H9 (cell line): ENCODE measurements at regions not wholly inside any gene's neighbourhood (a gene's known extent, or its start where the extent isn't known, plus 50 kb on each side); places are given as distances from the start of the nearest gene placed in this dataset.

Experiments
- DNase-seq: peaks from one replicate; pipeline ENCODE4 v3.0.0-alpha.2; 2017
- H2AFZ ChIP-seq: one replicate; pipeline ENCODE4 v1.6.1; 2013; ENCODE audit warnings: mild to moderate bottlenecking, low read length, control low read depth, moderate library complexity
- H2AK5ac ChIP-seq: 2 replicates; pipeline ENCODE4 v1.6.1; 2013; ENCODE audit warnings: low read length, control low read depth, mixed read lengths; ENCODE audit not compliant: insufficient read length
- H2BK120ac ChIP-seq: one replicate; pipeline ENCODE4 v1.6.1; 2013; ENCODE audit warnings: low read depth, mild to moderate bottlenecking, low read length, control low read depth, inconsistent platforms; ENCODE audit not compliant: poor library complexity, severe bottlenecking
- H2BK12ac ChIP-seq: 2 replicates; pipeline ENCODE4 v1.6.1; 2013; ENCODE audit warnings: low read length, control low read depth, mixed read lengths, low read depth; ENCODE audit not compliant: insufficient read length
- H2BK15ac ChIP-seq: 2 replicates; pipeline ENCODE4 v1.6.1; 2013; ENCODE audit warnings: low read depth, low read length, control low read depth
- H2BK20ac ChIP-seq: one replicate; pipeline ENCODE4 v1.6.1; 2013; ENCODE audit warnings: low read depth, mild to moderate bottlenecking, low read length, control low read depth, inconsistent platforms; ENCODE audit not compliant: poor library complexity, severe bottlenecking
- H2BK5ac ChIP-seq: 2 replicates; pipeline ENCODE4 v1.6.1; 2013; ENCODE audit warnings: low read length, control low read depth, mixed read lengths; ENCODE audit not compliant: insufficient read length
- H3K14ac ChIP-seq: 2 replicates; pipeline ENCODE4 v1.6.1; 2013; ENCODE audit warnings: low read length, control low read depth; ENCODE audit not compliant: insufficient read depth
- H3K18ac ChIP-seq: 2 replicates; pipeline ENCODE4 v1.6.1; 2013; ENCODE audit warnings: low read depth, mild to moderate bottlenecking, mixed read lengths, low read length, control low read depth; ENCODE audit not compliant: insufficient read length
- H3K23ac ChIP-seq: 2 replicates; pipeline ENCODE4 v1.6.1; 2013; ENCODE audit warnings: low read length, control low read depth, mixed read lengths, low read depth; ENCODE audit not compliant: insufficient read length
- H3K23me2 ChIP-seq: 2 replicates; pipeline ENCODE4 v1.6.1; 2013; ENCODE audit warnings: low read depth, mild to moderate bottlenecking, mixed read lengths, low read length, control low read depth; ENCODE audit not compliant: insufficient read length, poor library complexity, severe bottlenecking
- H3K27ac ChIP-seq: 2 replicates; pipeline ENCODE4 v1.5.1; 2013; ENCODE audit warnings: low read length, control low read depth, mixed read lengths, low read depth; ENCODE audit not compliant: insufficient read length
- H3K27me3 ChIP-seq: 2 replicates; pipeline ENCODE4 v1.6.1; 2013; ENCODE audit warnings: low read length, control low read depth, inconsistent platforms; ENCODE audit not compliant: insufficient read depth
- H3K4ac ChIP-seq: 2 replicates; pipeline ENCODE4 v1.6.1; 2013; ENCODE audit warnings: low read depth, mild to moderate bottlenecking, control low read depth, inconsistent platforms, low read length, moderate library complexity
- H3K4me1 ChIP-seq: 2 replicates; pipeline ENCODE4 v1.6.1; 2013; ENCODE audit warnings: low read length, control low read depth, inconsistent platforms; ENCODE audit not compliant: insufficient read depth
- H3K4me2 ChIP-seq: 2 replicates; pipeline ENCODE4 v1.6.1; 2013; ENCODE audit warnings: low read length, control low read depth, mixed read lengths; ENCODE audit not compliant: insufficient read length, insufficient read depth
- H3K56ac ChIP-seq: 2 replicates; pipeline ENCODE4 v1.6.1; 2013; ENCODE audit warnings: low read depth, mild to moderate bottlenecking, mixed read lengths, low read length, control low read depth; ENCODE audit not compliant: insufficient read length
- H3K79me1 ChIP-seq: 2 replicates; pipeline ENCODE4 v1.6.1; 2013; ENCODE audit warnings: low read depth, mild to moderate bottlenecking, moderate library complexity, low read length, control low read depth, inconsistent platforms; ENCODE audit not compliant: insufficient read depth, poor library complexity, severe bottlenecking
- H3K79me2 ChIP-seq: 2 replicates; pipeline ENCODE4 v1.6.1; 2013; ENCODE audit warnings: low read length, control low read depth, inconsistent platforms; ENCODE audit not compliant: insufficient read depth
- H3K9ac ChIP-seq: 2 replicates; pipeline ENCODE4 v1.6.1; 2013; ENCODE audit warnings: low read length, control low read depth, mixed read lengths; ENCODE audit not compliant: insufficient read length; ENCODE audit errors: extremely low read depth
- H3K9me3 ChIP-seq: one replicate; pipeline ENCODE4 v1.6.1; 2013; ENCODE audit warnings: low read depth, low read length, inconsistent platforms; ENCODE audit not compliant: control insufficient read depth
- H3T11ph ChIP-seq: one replicate; pipeline ENCODE4 v1.6.1; 2013; ENCODE audit warnings: mild to moderate bottlenecking, low read length, control low read depth, inconsistent platforms
- H4K20me1 ChIP-seq: one replicate; pipeline ENCODE4 v1.6.1; 2013; ENCODE audit not compliant: control insufficient read depth, insufficient read length, insufficient read depth
- H4K5ac ChIP-seq: 2 replicates; pipeline ENCODE4 v1.6.1; 2013; ENCODE audit warnings: low read depth, mild to moderate bottlenecking, mixed read lengths, low read length, control low read depth; ENCODE audit not compliant: insufficient read length
- H4K8ac ChIP-seq: replicated peaks from 2 replicates; pipeline ENCODE4 v1.6.1; 2013; ENCODE audit warnings: low read length, control low read depth, mixed read lengths, low read depth; ENCODE audit not compliant: insufficient read length
- H4K91ac ChIP-seq: 2 replicates; pipeline ENCODE4 v1.6.1; 2013; ENCODE audit warnings: low read depth, mild to moderate bottlenecking, moderate library complexity, mixed read lengths, low read length, control low read depth; ENCODE audit not compliant: insufficient read length
- H3K27ac Mint-ChIP-seq, 3 experiments: 2 replicates in 2 of 3; 3 replicates in 1 of 3; pipeline ENCODE4 v1.8.0; 2020 to 2021; ENCODE audit warnings: mixed read lengths in 3 of 3, mild to moderate bottlenecking in 1 of 3, moderate library complexity in 1 of 3
- H3K27me3 Mint-ChIP-seq: 2 replicates; pipeline ENCODE4 v1.8.0; 2021; ENCODE audit warnings: low read depth, mild to moderate bottlenecking, moderate library complexity, mixed read lengths
- H3K36me3 Mint-ChIP-seq, 3 experiments: 2 replicates in 2 of 3; 3 replicates in 1 of 3; pipeline ENCODE4 v1.8.0; 2020 to 2021; ENCODE audit warnings: low read depth in 3 of 3, mixed read lengths in 3 of 3; ENCODE audit not compliant: insufficient read depth in 1 of 3
- H3K4me1 Mint-ChIP-seq, 2 experiments: 2 replicates each; pipeline ENCODE4 v1.8.0; 2020; ENCODE audit warnings: mixed read lengths in 2 of 2
- H3K4me3 Mint-ChIP-seq, 2 experiments: 2 replicates in 1 of 2; 3 replicates in 1 of 2; pipeline ENCODE4 v1.8.0; 2020 to 2021; ENCODE audit warnings: mild to moderate bottlenecking in 2 of 2, mixed read lengths in 2 of 2, moderate library complexity in 1 of 2
- H3K9me3 Mint-ChIP-seq, 2 experiments: 2 replicates in 1 of 2; 3 replicates in 1 of 2; pipeline ENCODE4 v1.8.0; 2020; ENCODE audit warnings: mild to moderate bottlenecking in 2 of 2, mixed read lengths in 2 of 2, moderate library complexity in 1 of 2
- CTCF ChIP-seq: fragments of 200-600 bp; sonication (generic); conservative IDR thresholded peaks from 3 replicates; pipeline ENCODE4 v1.8.0; 2021; ENCODE audit warnings: antibody characterized with exemption, mild to moderate bottlenecking
- WGBS: extraction: QIAGEN DNeasy Blood & Tissue Kit; methylation state at CpG from one replicate; pipeline ENCODE4 v1.1.7; 2013; ENCODE audit warnings: missing lambda C conversion rate, low lambda C conversion rate, mixed read lengths; ENCODE audit not compliant: insufficient read length; ENCODE audit errors: extremely low coverage; 5-methylcytosine and 5-hydroxymethylcytosine counted together

GRCh38 chr2:238722181-238722580, 125.7 kb upstream of the TWIST2 start:
- no peak for TF ChIP-seq CTCF
- H3K27me3 Mint-ChIP-seq = peaks cover 29% of the 10 kb centered on the region
- no peak overlapping the region for H3K4ac ChIP-seq
- no peaks in the 10 kb centered on the region for H3K9me3 ChIP-seq
- peaks cover 0 to 4% (median 3%) of the 10 kb centered on the region in 3 experiments; a peak in 4 of 7 replicates for H3K36me3 Mint-ChIP-seq
- no peaks in the 10 kb centered on the region for H4K20me1 ChIP-seq
- no peak overlapping the region for H2AFZ ChIP-seq
- H3K27ac Mint-ChIP-seq = no peak overlapping the region
- H3K4me1 Mint-ChIP-seq = peaks cover 0 to 4% of the 10 kb centered on the region in 2 experiments; a peak in 1 of 4 replicates
- DNase-seq = no peak
- no peak overlapping the region for H3K9ac ChIP-seq
- no peak overlapping the region for H3K27ac ChIP-seq
- H3K79me1 ChIP-seq = no peaks in the 10 kb centered on the region
- no peak overlapping the region for H2BK20ac ChIP-seq
- H4K5ac ChIP-seq = no peak overlapping the region
- no peak overlapping the region for H3K14ac ChIP-seq
- no peak overlapping the region for H2BK120ac ChIP-seq
- H3K27me3 ChIP-seq = no peaks in the 10 kb centered on the region
- H2BK5ac ChIP-seq = no peak overlapping the region
- no peak overlapping the region for H3K4me3 Mint-ChIP-seq
- no peaks in the 10 kb centered on the region for H3K79me2 ChIP-seq
- H2BK15ac ChIP-seq = no peak overlapping the region
- H4K8ac ChIP-seq = no peak overlapping the region
- no peak overlapping the region for H2AK5ac ChIP-seq
- no peak overlapping the region for H3K23ac ChIP-seq
- H3K18ac ChIP-seq = no peak overlapping the region
- no peak overlapping the region for H3K56ac ChIP-seq
- no peak overlapping the region for H2BK12ac ChIP-seq
- H3T11ph ChIP-seq = no peak overlapping the region
- no peak overlapping the region for H3K4me2 ChIP-seq
- peaks cover 13 to 14% of the 10 kb centered on the region in 2 experiments for H3K9me3 Mint-ChIP-seq
- no peaks in the 10 kb centered on the region for H3K23me2 ChIP-seq
- no CpG with 5 or more reads among the region's 14 CpGs for WGBS
- no peaks in the 10 kb centered on the region for H3K4me1 ChIP-seq
- no peak overlapping the region for H4K91ac ChIP-seq
